GM08714 (cell line): ENCODE measurements at regions not wholly inside any gene's neighbourhood (a gene's known extent, or its start where the extent isn't known, plus 50 kb on each side); places are given as distances from the start of the nearest gene placed in this dataset.

Source experiments
- H3K4me3 ChIP-seq: fragments of 200-500 bp; sonication (Bioruptor generic); 2 replicates; pipeline ENCODE4 v1.5.1; 2014; ENCODE audit warnings: mild to moderate bottlenecking, low read length, inconsistent platforms
- ZNF274 ChIP-seq: IDR thresholded peaks from 2 replicates; pipeline ENCODE4 v1.6.1; 2012; ENCODE audit warnings: mild to moderate bottlenecking, low read depth, low read length

- no peak for TF ChIP-seq ZNF274
- no peak overlapping the region for H3K4me3 ChIP-seq
Measured at GRCh38 chr22:27003297-27003696, 345.9 kb downstream of the MIAT start.

GRCh38 chr22:27004434-27004833 lies 347.0 kb downstream of the MIAT start:
- TF ChIP-seq ZNF274 = no peak
- no peak overlapping the region for H3K4me3 ChIP-seq

GRCh38 chr22:27008454-27008853 lies 351.1 kb downstream of the MIAT start:
- H3K4me3 ChIP-seq = no peak overlapping the region
- TF ChIP-seq ZNF274 = no peak

GRCh38 chr22:27011133-27011532 lies 353.7 kb downstream of the MIAT start:
- no peak overlapping the region for H3K4me3 ChIP-seq
- no peak for TF ChIP-seq ZNF274

GRCh38 chr22:27011717-27012116 lies 354.3 kb downstream of the MIAT start:
- TF ChIP-seq ZNF274 = no peak
- H3K4me3 ChIP-seq = no peak overlapping the region

GRCh38 chr22:27019827-27020226 lies 362.4 kb downstream of the MIAT start:
- H3K4me3 ChIP-seq = no peak overlapping the region
- TF ChIP-seq ZNF274 = no peak

GRCh38 chr22:27022274-27022895 lies 365.0 kb downstream of the MIAT start:
- no peak overlapping the region for H3K4me3 ChIP-seq
- no peak for TF ChIP-seq ZNF274

GRCh38 chr22:27022896-27023361 lies 365.5 kb downstream of the MIAT start:
- no peak for TF ChIP-seq ZNF274
- no peak overlapping the region for H3K4me3 ChIP-seq

GRCh38 chr22:27023591-27023990 lies 366.2 kb downstream of the MIAT start:
- no peak for TF ChIP-seq ZNF274
- no peak overlapping the region for H3K4me3 ChIP-seq

GRCh38 chr22:27024982-27025381 lies 367.6 kb downstream of the MIAT start:
- no peak for TF ChIP-seq ZNF274
- H3K4me3 ChIP-seq = no peak overlapping the region

- no peak overlapping the region for H3K4me3 ChIP-seq
- no peak for TF ChIP-seq ZNF274
Measured at GRCh38 chr22:27028093-27028492, 370.7 kb downstream of the MIAT start.

- H3K4me3 ChIP-seq = no peak overlapping the region
- TF ChIP-seq ZNF274 = no peak
Measured at GRCh38 chr22:27029584-27030130, 372.3 kb downstream of the MIAT start.

GRCh38 chr22:27032091-27032761 lies 374.8 kb downstream of the MIAT start:
- no peak overlapping the region for H3K4me3 ChIP-seq
- TF ChIP-seq ZNF274 = no peak

- no peak for TF ChIP-seq ZNF274
Measured at GRCh38 chr22:27041745-27042310, 384.4 kb downstream of the MIAT start.

GRCh38 chr22:27043262-27043661 lies 385.9 kb downstream of the MIAT start:
- no peak overlapping the region for H3K4me3 ChIP-seq
- TF ChIP-seq ZNF274 = no peak

More at GRCh38 chr22:27041745-27042310, 384.4 kb downstream of the MIAT start:
- H3K4me3 ChIP-seq = no peak overlapping the region
